K562 (cell line): ENCODE measurements at regions not wholly inside any gene's neighbourhood (a gene's known extent, or its start where the extent isn't known, plus 50 kb on each side); places are given as distances from the start of the nearest gene placed in this dataset.

Source experiments
- BACH1 ChIP-seq: fragments of 200-800 bp; sonication (Bioruptor generic); IDR thresholded peaks from 2 replicates; pipeline ENCODE4 v1.6.1; 2016; ENCODE audit warnings: missing genetic modification characterization, missing compliant biosample characterization
- CTCF ChIP-seq, 3 experiments: IDR thresholded peaks in 2 of 3; conservative IDR thresholded peaks in 1 of 3; 2 replicates each; pipeline ENCODE4 v1.5.1; 2011 to 2012; ENCODE audit warnings: low read length in 3 of 3, mild to moderate bottlenecking in 3 of 3, control low read depth in 2 of 3, improper control_type of control experiment in 1 of 3, inconsistent platforms in 1 of 3, low read depth in 1 of 3, mixed read lengths in 1 of 3, moderate library complexity in 1 of 3; ENCODE audit not compliant: insufficient read depth in 2 of 3
- JUND ChIP-seq, 2 experiments: IDR thresholded peaks; 2 replicates in 1 of 2; 3 replicates in 1 of 2; pipeline ENCODE4 v1.6.1; 2011; ENCODE audit warnings: borderline replicate concordance in 2 of 2, low read depth in 2 of 2, low read length in 2 of 2, improper control_type of control experiment in 1 of 2, missing biosample characterization in 1 of 2, missing genetic modification characterization in 1 of 2, missing genetic modification reagents in 1 of 2
- LEF1 ChIP-seq: fragments of 450-650 bp; IDR thresholded peaks from 2 replicates; pipeline ENCODE4 v1.6.1; 2016; ENCODE audit warnings: mild to moderate bottlenecking
- MAX ChIP-seq: sonication (generic); formaldehyde crosslinking; IDR thresholded peaks from 2 replicates; pipeline ENCODE4 v1.9.0; 2022; ENCODE audit warnings: mild to moderate bottlenecking, missing genetic modification reagents
- NR3C1 ChIP-seq: sonication (generic); formaldehyde crosslinking; IDR thresholded peaks from 2 replicates; pipeline ENCODE4 v1.8.1; 2022; ENCODE audit warnings: missing genetic modification reagents
- ZFX ChIP-seq: sonication (generic); formaldehyde crosslinking; IDR thresholded peaks from 2 replicates; pipeline ENCODE4 v1.8.0; 2022; ENCODE audit warnings: mild to moderate bottlenecking, missing genetic modification reagents, moderate library complexity
- ZNF318 ChIP-seq, 2 experiments: fragments of 450-650 bp; IDR thresholded peaks; 2 replicates each; pipeline ENCODE4 v1.6.1; 2016; ENCODE audit warnings: mild to moderate bottlenecking in 2 of 2, borderline replicate concordance in 1 of 2, low read depth in 1 of 2, moderate library complexity in 1 of 2

GRCh38 chr21:41631564-41632461 lies 123.9 kb upstream of the TMPRSS2 start:
- TF ChIP-seq ZFX (CRISPR knock-in tag), result no peak
- TF ChIP-seq NR3C1 (CRISPR knock-in tag), result no peak
- no peak for TF ChIP-seq CTCF (IDR thresholded peaks at IDR 0.05 in 2 of 3, conservative IDR thresholded peaks at IDR 0.05 in 1 of 3; ENCODE audit: insufficient read depth in 2 of 3, low read depth in 1 of 3, low read length in 3 of 3)
- TF ChIP-seq LEF1, result no peak
- no peak for TF ChIP-seq MAX
- TF ChIP-seq JUND (IDR thresholded peaks at IDR 0.05; ENCODE audit: borderline replicate concordance, low read depth, low read length), result no peak
- no peak for TF ChIP-seq JUND (tag; IDR thresholded peaks at IDR 0.05; ENCODE audit: borderline replicate concordance, low read depth, low read length)
- no peak for TF ChIP-seq ZNF318 (IDR thresholded peaks at IDR 0.05; ENCODE audit: borderline replicate concordance in 1 of 2, low read depth in 1 of 2)
- no peak for TF ChIP-seq BACH1 (tag)
